ENCODE measurements at regions not wholly inside any gene's neighbourhood (a gene's known extent, or its start where the extent isn't known, plus 50 kb on each side); places are given as distances from the start of the nearest gene placed in this dataset.

GRCh38 chr10:24147321-24147720, 61.6 kb upstream of the KIAA1217 start:
- DNase-seq: no peak

- no peak for DNase-seq
Measured at GRCh38 chr10:24149640-24150039, 59.3 kb upstream of the KIAA1217 start.

GRCh38 chr10:24150853-24151252, 58.1 kb upstream of the KIAA1217 start:
- DNase-seq: no peak

DNA sequence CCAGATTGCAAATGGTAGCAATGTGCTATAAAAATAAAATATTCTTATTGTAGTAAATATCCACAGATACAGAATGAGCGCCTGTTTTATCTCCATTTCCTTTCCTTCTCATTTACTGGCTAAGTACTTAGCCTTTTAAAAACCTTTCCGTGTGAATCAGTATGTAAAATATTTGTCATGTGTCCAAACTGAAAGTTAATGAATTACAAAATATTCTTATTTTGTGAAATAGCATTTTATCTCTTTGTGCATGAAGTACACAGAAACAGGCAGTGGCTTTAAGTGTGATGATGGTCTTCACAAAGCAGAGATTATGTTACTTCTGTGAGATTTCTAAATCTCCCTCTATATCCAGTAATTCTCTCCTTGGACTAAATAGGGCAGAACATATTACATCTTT, 56.7 kb upstream of the KIAA1217 start:
- no peak for DNase-seq

GRCh38 chr10:24153031-24153430, 55.9 kb upstream of the KIAA1217 start:
- DNase-seq: no peak

GRCh38 chr10:24153537-24153936, 55.4 kb upstream of the KIAA1217 start:
- DNase-seq: no peak

- no peak for DNase-seq
Measured at GRCh38 chr10:24156686-24157085, 52.3 kb upstream of the KIAA1217 start.

- DNase-seq: no peak
Measured at GRCh38 chr10:24157567-24157966, 51.4 kb upstream of the KIAA1217 start.

Measured in inflammatory macrophage (primary cell).